Activated CD8-positive, alpha-beta T cell treated with anti-CD3 and anti-CD28 coated beads for 36 hours (primary cell): ENCODE measurements at regions not wholly inside any gene's neighbourhood (a gene's known extent, or its start where the extent isn't known, plus 50 kb on each side); places are given as distances from the start of the nearest gene placed in this dataset.
"Not testable (repeated sequence)": the region's sequence is repeated elsewhere in the genome, so short reads cannot be mapped to it uniquely, and the experiment has no call there.

Experiments
- ATAC-seq: fragments of 200-7000 bp; cut with Tn5 transposase; one replicate; pipeline ENCODE4 v1.10.0; 2021; ENCODE audit warnings: mild to moderate bottlenecking, moderate library complexity
- CTCF ChIA-PET: fragments of 350-600 bp; sonication (Branson Sonifier 250); formaldehyde crosslinking; loops from one replicate; lab custom pipeline; 2021; ENCODE audit warnings: antibody characterized with exemption; lab: Charles Lee
- POLR2A ChIA-PET: fragments of 350-600 bp; sonication (Branson Sonifier 250); formaldehyde crosslinking; loops from one replicate; lab custom pipeline; 2021; ENCODE audit warnings: antibody characterized with exemption; lab: Charles Lee
- DNase-seq: peaks from one replicate; pipeline ENCODE4 v3.0.0-alpha.2; 2020
- H3K27ac Mint-ChIP-seq: one replicate; pipeline ENCODE4 v1.8.0; 2021; ENCODE audit warnings: mild to moderate bottlenecking, mixed read lengths
- H3K27me3 Mint-ChIP-seq: one replicate; pipeline ENCODE4 v1.8.0; 2021; ENCODE audit warnings: mixed read lengths
- H3K36me3 Mint-ChIP-seq: one replicate; pipeline ENCODE4 v1.8.0; 2021; ENCODE audit warnings: low read depth, mixed read lengths
- H3K4me1 Mint-ChIP-seq: one replicate; pipeline ENCODE4 v1.8.0; 2021; ENCODE audit warnings: low read depth, mixed read lengths
- H3K4me3 Mint-ChIP-seq: one replicate; pipeline ENCODE4 v1.8.0; 2021; ENCODE audit warnings: mild to moderate bottlenecking, moderate library complexity, mixed read lengths
- H3K9me3 Mint-ChIP-seq: one replicate; pipeline ENCODE4 v1.8.0; 2021; ENCODE audit warnings: mixed read lengths
- CTCF ChIP-seq: fragments of 200-600 bp; IDR thresholded peaks from one replicate; pipeline ENCODE4 v1.8.0; 2022; ENCODE audit warnings: antibody characterized with exemption, mild to moderate bottlenecking
- intact Hi-C: fragments of 100-400 bp; cut with micrococcal nuclease; formaldehyde crosslinking; loops from one replicate; pipeline ENCODE4 v1.10.0; 2022

DNA sequence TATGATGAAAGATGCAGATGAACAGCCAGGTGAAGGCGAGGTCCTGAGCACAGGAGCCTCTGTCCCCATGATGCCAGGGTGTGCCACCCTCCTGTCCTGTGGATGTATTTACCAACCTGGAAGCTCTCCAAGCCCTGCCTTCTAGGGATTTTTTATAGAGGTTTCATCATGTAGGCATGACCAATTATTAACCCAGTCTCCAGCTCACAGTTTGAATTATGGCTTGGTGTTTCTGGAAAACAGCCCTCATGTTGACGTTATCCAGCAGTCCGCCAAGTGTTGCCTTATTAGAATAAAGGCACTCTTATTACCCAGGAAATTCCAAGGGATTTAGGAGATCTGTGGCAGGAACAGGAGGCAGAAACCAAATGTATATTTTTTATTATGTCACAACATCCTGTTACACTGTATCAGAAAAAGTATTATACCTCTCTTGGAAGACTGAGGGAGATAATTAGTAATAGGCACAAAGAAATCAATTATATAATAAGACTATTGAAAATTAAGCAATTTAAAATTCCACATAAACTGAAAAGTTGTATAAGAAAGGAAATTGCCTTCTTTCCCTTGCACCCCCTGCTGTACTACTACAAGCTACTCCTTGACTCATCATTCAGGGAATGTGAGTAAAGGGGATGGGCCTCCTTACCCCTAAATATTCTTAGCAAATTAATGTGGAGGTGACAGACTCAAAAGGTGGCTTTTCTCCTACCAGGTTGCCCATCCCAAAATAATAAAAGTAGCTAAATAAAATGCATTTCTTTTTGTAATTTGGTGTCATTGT lies 129.6 kb downstream of the ZNF330 start:
- H3K9me3 Mint-ChIP-seq: no peaks in the 10 kb centered on the region
- H3K4me3 Mint-ChIP-seq: no peak overlapping the region
- POLR2A ChIA-PET: no interaction called here
- no peak for ATAC-seq
- no peak for DNase-seq
- intact Hi-C loops: no loop called here
- no peak for TF ChIP-seq CTCF
- CTCF ChIA-PET: no interaction called here
- peaks cover 7% of the 10 kb centered on the region for H3K27me3 Mint-ChIP-seq
- H3K36me3 Mint-ChIP-seq: no peaks in the 10 kb centered on the region
- H3K4me1 Mint-ChIP-seq: no peaks in the 10 kb centered on the region
- H3K27ac Mint-ChIP-seq: no peak overlapping the region

DNA sequence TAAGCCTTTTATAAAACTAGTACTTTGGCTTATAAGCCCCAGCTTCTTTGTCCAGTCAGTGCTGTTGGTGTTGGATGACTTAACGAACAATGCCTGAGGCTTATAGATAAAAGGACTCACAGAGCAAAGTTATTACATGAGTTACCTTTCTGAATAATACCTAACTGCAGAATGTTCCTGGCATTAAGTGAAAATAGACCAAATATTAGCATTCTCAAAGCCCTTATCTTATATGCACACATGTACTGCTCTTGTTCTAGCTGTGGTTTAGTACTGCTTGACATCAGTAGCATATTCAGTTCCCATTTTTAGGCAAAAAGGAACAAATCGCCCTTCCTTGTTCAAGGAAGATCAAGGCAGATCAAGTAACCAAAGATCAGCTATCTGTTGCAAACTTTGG lies 131.6 kb downstream of the ZNF330 start:
- intact Hi-C loops: no loop called here
- ChIA-PET CTCF (no interaction called here), POLR2A (no interaction called here)
- no peak for TF ChIP-seq CTCF
- no peaks in the 10 kb centered on the region for H3K36me3 Mint-ChIP-seq
- H3K27me3 Mint-ChIP-seq: peaks cover 7% of the 10 kb centered on the region
- no peak for DNase-seq
- no peaks in the 10 kb centered on the region for H3K4me1 Mint-ChIP-seq
- H3K4me3 Mint-ChIP-seq: no peak overlapping the region
- ATAC-seq: no peak
- no peaks in the 10 kb centered on the region for H3K9me3 Mint-ChIP-seq
- no peak overlapping the region for H3K27ac Mint-ChIP-seq

- Mint-ChIP-seq H3K4me3 (no peak overlapping the region), H3K27me3 (peaks cover 3% of the 10 kb centered on the region), H3K4me1 (no peaks in the 10 kb centered on the region), H3K27ac (no peak overlapping the region), H3K9me3 (no peaks in the 10 kb centered on the region), H3K36me3 (no peaks in the 10 kb centered on the region)
- intact Hi-C loops: no loop called here
- ATAC-seq: no peak
- no peak for TF ChIP-seq CTCF
- no peak for DNase-seq
- POLR2A ChIA-PET: no interaction called here
- CTCF ChIA-PET: no interaction called here
Measured at GRCh38 chr4:141352909-141353525, 132.3 kb downstream of the ZNF330 start.

- no peak for TF ChIP-seq CTCF
- DNase-seq (no peak), ATAC-seq (no peak)
- intact Hi-C loops: no loop called here
- CTCF ChIA-PET: no interaction called here
- H3K36me3 Mint-ChIP-seq: no peaks in the 10 kb centered on the region
- H3K4me3 Mint-ChIP-seq: no peak overlapping the region
- no peaks in the 10 kb centered on the region for H3K4me1 Mint-ChIP-seq
- POLR2A ChIA-PET: no interaction called here
- H3K27ac Mint-ChIP-seq: no peak overlapping the region
- H3K27me3 Mint-ChIP-seq: no peaks in the 10 kb centered on the region
- no peaks in the 10 kb centered on the region for H3K9me3 Mint-ChIP-seq
Measured at GRCh38 chr4:141356321-141356962, 135.7 kb downstream of the ZNF330 start.

DNA sequence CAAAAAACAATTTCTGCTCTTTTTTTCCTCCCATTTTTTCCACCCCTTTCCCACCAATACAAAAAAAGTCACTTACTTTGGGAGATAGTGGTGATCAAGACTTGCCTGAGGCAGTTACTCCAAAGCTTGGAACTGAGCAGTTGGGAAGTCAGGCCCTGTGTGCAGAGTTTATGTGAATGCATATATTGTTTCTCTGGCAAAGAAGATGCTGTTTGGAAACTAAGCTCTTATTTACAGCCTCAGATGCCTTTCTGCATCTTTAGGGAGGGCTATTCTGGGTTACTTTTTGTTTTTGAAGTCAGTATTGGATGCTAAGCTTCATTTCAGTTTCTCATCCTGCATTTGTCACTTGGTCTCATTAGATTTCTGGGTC lies 136.3 kb downstream of the ZNF330 start:
- Mint-ChIP-seq H3K9me3 (no peaks in the 10 kb centered on the region), H3K27me3 (no peaks in the 10 kb centered on the region), H3K36me3 (no peaks in the 10 kb centered on the region), H3K4me1 (no peaks in the 10 kb centered on the region), H3K4me3 (no peak overlapping the region), H3K27ac (no peak overlapping the region)
- intact Hi-C loops: no loop called here
- ATAC-seq (no peak), DNase-seq (no peak)
- ChIA-PET CTCF (interaction anchor here (1.0 kb wide), 1 partner anchor 50 kb away, joined by 3 read pairs; no protein-coding TSS in a partner anchor), POLR2A (no interaction called here)
- no peak for TF ChIP-seq CTCF

GRCh38 chr4:141368241-141368640 lies 147.5 kb downstream of the ZNF330 start:
- H3K9me3 Mint-ChIP-seq, H3K27ac Mint-ChIP-seq, DNase-seq, H3K4me1 Mint-ChIP-seq, CTCF ChIA-PET, intact Hi-C loops, H3K36me3 Mint-ChIP-seq, POLR2A ChIA-PET, H3K4me3 Mint-ChIP-seq, ATAC-seq, H3K27me3 Mint-ChIP-seq: not testable (repeated sequence)
